ENCODE measurements at regions not wholly inside any gene's neighbourhood (a gene's known extent, or its start where the extent isn't known, plus 50 kb on each side); places are given as distances from the start of the nearest gene placed in this dataset.

DNA sequence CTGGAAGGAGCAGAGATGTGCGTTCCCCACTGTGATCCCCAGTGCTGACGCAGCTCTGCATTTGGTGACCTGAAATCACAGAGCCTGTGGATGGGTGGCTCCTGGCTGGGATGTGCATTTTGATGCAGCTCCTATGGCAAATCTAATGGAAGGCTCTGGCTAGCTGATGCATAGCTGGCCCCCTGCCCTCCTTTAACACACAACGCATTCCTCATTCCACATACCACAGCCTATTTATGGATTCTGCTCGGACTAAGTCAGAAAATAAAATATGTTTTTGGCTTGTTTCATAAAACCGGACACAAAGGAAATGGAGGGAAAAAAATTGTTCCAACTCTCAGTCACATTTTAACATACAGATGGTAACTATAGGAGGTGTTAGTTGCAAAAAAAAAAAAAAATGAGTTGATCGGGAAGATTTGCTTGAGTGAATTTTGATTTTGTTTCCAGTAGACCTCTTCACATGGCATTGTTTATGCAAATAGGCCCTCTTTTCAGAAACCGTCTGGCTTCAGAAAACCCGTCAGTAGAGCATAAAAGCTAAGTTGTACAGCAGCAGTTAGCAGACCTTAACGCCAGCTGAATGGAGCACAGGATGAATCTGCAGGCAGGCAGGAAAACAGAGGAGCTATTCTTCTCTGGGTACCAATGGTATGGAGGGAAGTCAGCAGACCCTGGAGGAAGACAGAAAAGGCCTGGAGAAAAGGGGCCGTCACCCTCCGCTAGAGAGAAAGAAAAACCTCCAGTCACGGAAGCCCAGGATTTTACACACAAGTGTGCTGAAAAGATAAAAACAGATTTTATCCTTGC is 215.4 kb downstream of the HDGFL1 start:
- Histone ChIP-seq H3K36me3 (ENCODE audit: control insufficient read depth in 2 of 2, extremely low read depth in 1 of 2, insufficient read depth in 1 of 2, low read length in 1 of 2) (no peaks in the 10 kb centered on the region), H3K4me3 (ENCODE audit: control insufficient read depth in 1 of 2, extremely low read depth in 1 of 2, low read length in 1 of 2) (no peak overlapping the region), H3K4me1 (ENCODE audit: control insufficient read depth in 1 of 2, extremely low read depth in 1 of 2, insufficient read depth in 2 of 2, low read length in 2 of 2) (no peaks in the 10 kb centered on the region), H3K9me3 (no peaks in the 10 kb centered on the region), H3K27ac (ENCODE audit: low read length) (no peak overlapping the region), H3K27me3 (replicated peaks in 1 of 2; ENCODE audit: control insufficient read depth in 2 of 2, extremely low read depth in 1 of 2, insufficient read depth in 2 of 2, low read length in 1 of 2) (no peaks in the 10 kb centered on the region)
- CTCF ChIA-PET = no interaction called here
- Mint-ChIP-seq H3K27me3 (no peaks in the 10 kb centered on the region), H3K4me1 (no peaks in the 10 kb centered on the region), H3K27ac (no peak overlapping the region), H3K4me3 (no peak overlapping the region), H3K36me3 (no peaks in the 10 kb centered on the region), H3K9me3 (peaks cover 5 to 24% (median 8%) of the 10 kb centered on the region in 3 donors)
- ATAC-seq (replicated peaks in 1 of 4) = no peak
- POLR2A ChIA-PET = no interaction called here
- WGBS (ENCODE audit: insufficient coverage) = 93% methylated on average over 6 of the region's 12 CpGs
- no peak for DNase-seq

DNA sequence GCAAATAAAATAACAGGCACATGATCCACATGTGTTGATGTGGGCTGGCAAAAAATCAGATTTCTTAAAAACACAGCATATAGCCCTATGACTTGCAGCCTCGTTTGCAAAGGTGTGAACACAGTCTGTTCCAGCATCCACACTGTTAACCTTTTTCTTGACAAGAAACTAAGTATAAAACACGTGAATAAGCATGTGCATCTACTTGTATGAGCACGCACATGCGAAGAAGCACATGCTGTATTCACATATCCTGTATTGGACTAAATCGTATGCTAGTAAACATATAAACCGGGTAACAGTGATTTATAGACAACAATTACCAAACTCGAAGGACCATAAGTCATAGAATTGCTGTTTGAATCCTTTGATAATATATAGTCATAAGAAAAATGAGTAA is 218.7 kb downstream of the HDGFL1 start:
- Mint-ChIP-seq H3K27ac (no peak overlapping the region), H3K9me3 (peaks cover 0 to 12% (median 2%) of the 10 kb centered on the region in 3 donors), H3K27me3 (no peaks in the 10 kb centered on the region), H3K4me3 (no peak overlapping the region), H3K4me1 (no peaks in the 10 kb centered on the region), H3K36me3 (no peaks in the 10 kb centered on the region)
- Histone ChIP-seq H3K27me3 (replicated peaks in 1 of 2; ENCODE audit: control insufficient read depth in 2 of 2, extremely low read depth in 1 of 2, insufficient read depth in 2 of 2, low read length in 1 of 2) (no peaks in the 10 kb centered on the region), H3K27ac (ENCODE audit: low read length) (no peak overlapping the region), H3K4me3 (ENCODE audit: control insufficient read depth in 1 of 2, extremely low read depth in 1 of 2, low read length in 1 of 2) (no peak overlapping the region), H3K36me3 (ENCODE audit: control insufficient read depth in 2 of 2, extremely low read depth in 1 of 2, insufficient read depth in 1 of 2, low read length in 1 of 2) (no peaks in the 10 kb centered on the region), H3K4me1 (ENCODE audit: control insufficient read depth in 1 of 2, extremely low read depth in 1 of 2, insufficient read depth in 2 of 2, low read length in 2 of 2) (no peaks in the 10 kb centered on the region), H3K9me3 (no peaks in the 10 kb centered on the region)
- ATAC-seq (replicated peaks in 1 of 4) = no peak
- CTCF ChIA-PET = no interaction called here
- POLR2A ChIA-PET = interaction anchor here in 1 of 2 donors (0.5 kb wide), 1 partner anchor 1875 kb away, joined by 4 read pairs; no protein-coding TSS in a partner anchor
- WGBS (ENCODE audit: insufficient coverage) = 38% methylated on average over 1 of the region's 7 CpGs
- DNase-seq = no peak

- Histone ChIP-seq H3K27me3 (replicated peaks in 1 of 2; ENCODE audit: control insufficient read depth in 2 of 2, extremely low read depth in 1 of 2, insufficient read depth in 2 of 2, low read length in 1 of 2) (no peaks in the 10 kb centered on the region), H3K27ac (ENCODE audit: low read length) (no peak overlapping the region), H3K4me3 (ENCODE audit: control insufficient read depth in 1 of 2, extremely low read depth in 1 of 2, low read length in 1 of 2) (no peak overlapping the region), H3K4me1 (ENCODE audit: control insufficient read depth in 1 of 2, extremely low read depth in 1 of 2, insufficient read depth in 2 of 2, low read length in 2 of 2) (no peaks in the 10 kb centered on the region), H3K36me3 (ENCODE audit: control insufficient read depth in 2 of 2, extremely low read depth in 1 of 2, insufficient read depth in 1 of 2, low read length in 1 of 2) (no peaks in the 10 kb centered on the region), H3K9me3 (no peaks in the 10 kb centered on the region)
- no peaks in the 10 kb centered on the region for H3K27me3 Mint-ChIP-seq
- no peak overlapping the region for H3K27ac Mint-ChIP-seq
- peaks cover 0 to 14% (median 9%) of the 10 kb centered on the region in 3 donors for H3K9me3 Mint-ChIP-seq
- no peaks in the 10 kb centered on the region for H3K36me3 Mint-ChIP-seq
- H3K4me3 Mint-ChIP-seq = no peak overlapping the region
- no peaks in the 10 kb centered on the region for H3K4me1 Mint-ChIP-seq
- POLR2A ChIA-PET = no interaction called here
- ATAC-seq (replicated peaks in 1 of 4) (no peak), DNase-seq (no peak)
- CTCF ChIA-PET = no interaction called here
- WGBS (ENCODE audit: insufficient coverage) = 93% methylated on average over 4 of the region's 5 CpGs
Measured at GRCh38 chr6:22789315-22789714, 219.9 kb downstream of the HDGFL1 start.

DNA sequence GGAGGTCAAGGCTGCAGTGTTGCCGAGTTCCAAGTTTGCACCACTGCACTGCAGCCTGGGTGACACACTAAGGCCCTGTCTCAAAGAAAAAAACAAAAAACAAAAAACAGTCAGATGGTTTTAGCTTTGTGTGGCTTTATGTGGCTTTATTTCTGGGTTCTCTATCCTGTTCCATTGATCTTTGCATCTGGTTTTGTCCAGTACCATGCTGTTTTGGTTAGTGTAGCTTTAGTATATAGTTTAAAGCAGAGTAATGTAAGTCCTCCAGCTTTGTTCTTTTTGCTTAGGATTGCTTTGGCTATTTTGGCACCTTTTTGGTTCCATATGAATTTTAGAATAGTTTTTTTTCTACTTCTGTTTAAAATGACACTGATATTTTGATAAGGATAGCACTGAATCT is 225.5 kb downstream of the HDGFL1 start:
- H3K4me3 ChIP-seq (ENCODE audit: control insufficient read depth in 1 of 2, extremely low read depth in 1 of 2, low read length in 1 of 2) = no peak overlapping the region
- Mint-ChIP-seq H3K27me3 (no peaks in the 10 kb centered on the region), H3K4me3 (no peak overlapping the region), H3K9me3 (peaks cover 12 to 35% (median 15%) of the 10 kb centered on the region in 3 donors), H3K27ac (no peak overlapping the region), H3K4me1 (no peaks in the 10 kb centered on the region), H3K36me3 (no peaks in the 10 kb centered on the region)
- no peaks in the 10 kb centered on the region for H3K27me3 ChIP-seq (replicated peaks in 1 of 2; ENCODE audit: control insufficient read depth in 2 of 2, extremely low read depth in 1 of 2, insufficient read depth in 2 of 2, low read length in 1 of 2)
- no peaks in the 10 kb centered on the region for H3K36me3 ChIP-seq (ENCODE audit: control insufficient read depth in 2 of 2, extremely low read depth in 1 of 2, insufficient read depth in 1 of 2, low read length in 1 of 2)
- DNase-seq = no peak
- no peaks in the 10 kb centered on the region for H3K4me1 ChIP-seq (ENCODE audit: control insufficient read depth in 1 of 2, extremely low read depth in 1 of 2, insufficient read depth in 2 of 2, low read length in 2 of 2)
- POLR2A ChIA-PET = no interaction called here
- H3K27ac ChIP-seq (ENCODE audit: low read length) = no peak overlapping the region
- CTCF ChIA-PET = no interaction called here
- no peaks in the 10 kb centered on the region for H3K9me3 ChIP-seq
- WGBS (ENCODE audit: insufficient coverage) = no CpG with 5 or more reads among the region's 1 CpG
- ATAC-seq (replicated peaks in 1 of 4) = no peak

DNA sequence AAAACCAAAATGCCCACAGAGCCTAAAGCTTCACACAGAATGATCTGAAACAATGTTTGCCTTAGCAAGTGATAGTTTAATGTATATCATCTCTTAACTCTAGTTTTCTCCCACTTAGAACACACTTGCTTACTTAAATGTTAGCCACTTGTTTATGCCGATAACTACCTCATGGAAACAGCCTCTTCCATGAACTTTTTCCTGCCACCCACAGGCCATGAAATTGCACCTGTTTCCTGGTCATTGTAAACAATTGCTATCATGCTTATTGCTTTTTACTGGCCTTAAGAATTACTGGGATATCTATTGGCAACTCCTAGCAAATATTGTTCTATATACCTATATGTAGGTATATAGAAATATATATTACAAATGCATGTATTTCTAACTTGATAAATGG is 231.1 kb downstream of the HDGFL1 start:
- H3K27ac ChIP-seq (ENCODE audit: low read length) = no peak overlapping the region
- H3K27me3 ChIP-seq (replicated peaks in 1 of 2; ENCODE audit: control insufficient read depth in 2 of 2, extremely low read depth in 1 of 2, insufficient read depth in 2 of 2, low read length in 1 of 2) = no peaks in the 10 kb centered on the region
- Mint-ChIP-seq H3K27ac (no peak overlapping the region), H3K27me3 (no peaks in the 10 kb centered on the region), H3K36me3 (no peaks in the 10 kb centered on the region), H3K4me1 (no peaks in the 10 kb centered on the region), H3K4me3 (no peak overlapping the region), H3K9me3 (peaks cover 0 to 10% (median 6%) of the 10 kb centered on the region in 3 donors)
- no peaks in the 10 kb centered on the region for H3K9me3 ChIP-seq
- no peaks in the 10 kb centered on the region for H3K36me3 ChIP-seq (ENCODE audit: control insufficient read depth in 2 of 2, extremely low read depth in 1 of 2, insufficient read depth in 1 of 2, low read length in 1 of 2)
- no peaks in the 10 kb centered on the region for H3K4me1 ChIP-seq (ENCODE audit: control insufficient read depth in 1 of 2, extremely low read depth in 1 of 2, insufficient read depth in 2 of 2, low read length in 2 of 2)
- no peak overlapping the region for H3K4me3 ChIP-seq (ENCODE audit: control insufficient read depth in 1 of 2, extremely low read depth in 1 of 2, low read length in 1 of 2)
- CTCF ChIA-PET = no interaction called here
- no peak for ATAC-seq (replicated peaks in 1 of 4)
- POLR2A ChIA-PET = interaction anchor here in 1 of 2 donors (0.5 kb wide), 1 partner anchor 15 kb away, joined by 3 read pairs; no protein-coding TSS in a partner anchor
- WGBS (ENCODE audit: insufficient coverage) = 89% methylated on average over 1 of the region's 1 CpG
- no peak for DNase-seq

GRCh38 chr6:22801831-22802230 is 232.5 kb downstream of the HDGFL1 start:
- H3K36me3 ChIP-seq (ENCODE audit: control insufficient read depth in 2 of 2, extremely low read depth in 1 of 2, insufficient read depth in 1 of 2, low read length in 1 of 2) = no peaks in the 10 kb centered on the region
- Mint-ChIP-seq H3K4me3 (no peak overlapping the region), H3K27me3 (no peaks in the 10 kb centered on the region), H3K36me3 (no peaks in the 10 kb centered on the region), H3K9me3 (peaks cover 0 to 3% (median 0%) of the 10 kb centered on the region in 3 donors), H3K4me1 (no peaks in the 10 kb centered on the region), H3K27ac (no peak overlapping the region)
- ATAC-seq (replicated peaks in 1 of 4) (no peak), DNase-seq (no peak)
- no peaks in the 10 kb centered on the region for H3K27me3 ChIP-seq (replicated peaks in 1 of 2; ENCODE audit: control insufficient read depth in 2 of 2, extremely low read depth in 1 of 2, insufficient read depth in 2 of 2, low read length in 1 of 2)
- H3K4me1 ChIP-seq (ENCODE audit: control insufficient read depth in 1 of 2, extremely low read depth in 1 of 2, insufficient read depth in 2 of 2, low read length in 2 of 2) = no peaks in the 10 kb centered on the region
- H3K27ac ChIP-seq (ENCODE audit: low read length) = no peak overlapping the region
- no peak overlapping the region for H3K4me3 ChIP-seq (ENCODE audit: control insufficient read depth in 1 of 2, extremely low read depth in 1 of 2, low read length in 1 of 2)
- CTCF ChIA-PET = no interaction called here
- POLR2A ChIA-PET = no interaction called here
- H3K9me3 ChIP-seq = no peaks in the 10 kb centered on the region
- 71% methylated on average over 1 of the region's 2 CpGs for WGBS (ENCODE audit: insufficient coverage)

Data from T-cell (primary cell).